GM10266 (cell line): ENCODE measurements at regions not wholly inside any gene's neighbourhood (a gene's known extent, or its start where the extent isn't known, plus 50 kb on each side); places are given as distances from the start of the nearest gene placed in this dataset.
"Not testable (repeated sequence)": the region's sequence is repeated elsewhere in the genome, so short reads cannot be mapped to it uniquely, and the experiment has no call there.

Experiments used
- DNase-seq: peaks from one replicate; pipeline ENCODE4 v3.0.0; 2012; ENCODE audit errors: extremely low spot score
- TF ChIP-seq, protein P1 (sequence below): IDR thresholded peaks from 2 replicates; pipeline ENCODE4 v1.5.1; 2012; ENCODE audit warnings: mild to moderate bottlenecking, low read depth; ENCODE audit not compliant: control insufficient read depth, insufficient read depth; ENCODE audit errors: missing control alignments

DNA sequence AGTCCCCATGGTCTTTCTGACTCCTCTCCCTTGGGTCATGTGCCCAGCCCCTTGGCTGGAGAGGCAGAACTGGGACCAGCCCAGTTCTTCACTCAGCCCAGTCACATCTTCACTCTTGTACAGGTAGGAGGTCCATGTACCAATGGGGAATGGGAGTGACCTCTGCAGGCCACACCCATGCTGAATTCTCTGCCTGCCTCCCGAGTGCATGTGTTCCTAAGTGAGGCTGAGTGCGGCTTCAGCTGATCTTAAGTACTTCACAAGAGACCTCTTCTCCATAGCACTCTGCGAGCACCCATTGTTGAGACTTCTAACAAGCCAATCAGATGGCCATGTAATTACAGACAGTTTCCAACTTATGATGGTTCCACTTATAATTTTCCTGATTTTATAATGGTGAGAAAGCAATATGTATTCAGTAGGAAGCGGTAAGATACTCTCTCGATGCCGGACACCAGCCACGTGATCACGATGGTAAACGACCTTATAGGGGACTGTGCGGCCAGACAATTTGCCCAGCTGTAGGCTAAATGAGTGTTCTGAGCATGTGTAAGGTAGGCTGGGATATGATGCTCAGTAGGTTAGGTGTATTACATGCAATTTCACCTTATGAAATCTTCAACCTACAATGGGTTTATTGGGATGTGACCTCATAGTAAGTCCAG lies 112.1 kb downstream of the KLF13 start:
- TF ChIP-seq, protein P1, sequence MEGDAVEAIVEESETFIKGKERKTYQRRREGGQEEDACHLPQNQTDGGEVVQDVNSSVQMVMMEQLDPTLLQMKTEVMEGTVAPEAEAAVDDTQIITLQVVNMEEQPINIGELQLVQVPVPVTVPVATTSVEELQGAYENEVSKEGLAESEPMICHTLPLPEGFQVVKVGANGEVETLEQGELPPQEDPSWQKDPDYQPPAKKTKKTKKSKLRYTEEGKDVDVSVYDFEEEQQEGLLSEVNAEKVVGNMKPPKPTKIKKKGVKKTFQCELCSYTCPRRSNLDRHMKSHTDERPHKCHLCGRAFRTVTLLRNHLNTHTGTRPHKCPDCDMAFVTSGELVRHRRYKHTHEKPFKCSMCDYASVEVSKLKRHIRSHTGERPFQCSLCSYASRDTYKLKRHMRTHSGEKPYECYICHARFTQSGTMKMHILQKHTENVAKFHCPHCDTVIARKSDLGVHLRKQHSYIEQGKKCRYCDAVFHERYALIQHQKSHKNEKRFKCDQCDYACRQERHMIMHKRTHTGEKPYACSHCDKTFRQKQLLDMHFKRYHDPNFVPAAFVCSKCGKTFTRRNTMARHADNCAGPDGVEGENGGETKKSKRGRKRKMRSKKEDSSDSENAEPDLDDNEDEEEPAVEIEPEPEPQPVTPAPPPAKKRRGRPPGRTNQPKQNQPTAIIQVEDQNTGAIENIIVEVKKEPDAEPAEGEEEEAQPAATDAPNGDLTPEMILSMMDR: peak; percentile 4
- no peak for DNase-seq

DNA sequence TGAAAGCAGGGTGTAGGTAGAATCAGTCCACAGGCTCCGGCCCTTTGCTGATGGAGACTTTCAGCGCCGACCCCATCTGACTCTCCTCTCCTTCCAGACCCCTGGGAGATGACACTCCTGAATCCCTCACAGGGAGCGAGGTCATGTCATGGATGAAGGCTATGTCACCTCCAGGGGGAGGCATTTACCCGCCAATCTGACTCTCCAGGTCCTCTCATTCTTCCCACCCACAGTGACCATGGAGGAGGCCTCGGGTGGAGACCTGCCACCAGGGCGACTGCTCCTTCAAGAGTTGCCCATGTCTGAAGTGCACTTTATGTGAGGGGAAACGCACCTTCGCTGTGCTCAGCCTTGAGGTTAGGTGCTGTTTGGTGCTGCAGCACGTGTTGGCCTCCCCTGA lies 112.7 kb downstream of the KLF13 start:
- TF ChIP-seq, protein P1: peak; percentile 50
- DNase-seq: peak; percentile 64

DNA sequence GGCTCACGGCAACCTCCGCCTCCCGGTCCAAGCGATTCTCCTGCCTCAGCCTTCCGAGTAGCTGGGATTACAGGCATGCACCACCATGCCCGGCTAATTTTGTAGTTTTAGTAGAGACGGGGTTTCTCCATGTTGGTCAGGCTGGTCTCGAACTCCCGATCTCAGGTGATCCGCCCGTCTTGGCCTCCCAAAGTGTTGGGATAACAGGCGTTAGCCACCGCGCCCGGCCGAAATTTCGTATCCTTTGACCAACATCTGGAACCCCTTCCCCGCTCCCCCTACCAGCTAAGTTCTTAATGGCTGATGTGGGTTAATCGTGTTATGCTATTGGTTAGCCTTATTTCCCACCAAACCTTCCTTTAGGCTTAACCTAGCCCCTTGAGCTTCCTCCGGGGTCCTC lies 113.6 kb downstream of the KLF13 start:
- DNase-seq: not testable (repeated sequence)

DNA sequence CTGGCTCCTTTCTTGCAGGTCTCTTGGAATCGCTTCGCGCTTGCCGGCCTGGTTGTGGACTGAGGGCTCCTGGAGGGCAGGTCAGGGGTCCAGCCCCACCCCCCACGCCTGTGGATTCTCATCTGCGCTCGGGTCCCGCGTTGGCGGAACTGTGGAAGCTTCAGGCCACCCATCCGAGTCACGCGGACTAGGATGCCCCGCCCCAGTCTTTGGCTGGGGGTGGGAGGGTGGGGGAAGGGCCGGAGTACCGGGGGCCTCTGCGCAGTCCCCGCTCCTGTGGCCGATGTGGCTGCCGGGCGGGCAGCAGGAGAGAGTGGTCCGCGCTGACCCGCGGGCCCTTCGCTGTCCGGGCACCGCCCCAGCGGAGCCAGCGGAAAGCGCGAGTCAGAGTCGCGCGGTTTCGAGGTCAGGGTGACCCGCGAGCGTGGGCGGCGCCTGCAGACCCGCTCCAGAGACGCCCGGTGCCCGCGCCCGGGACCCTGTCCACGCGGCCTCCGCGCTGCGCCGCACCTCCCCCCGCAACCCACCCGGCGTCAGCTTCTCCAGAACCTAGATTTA lies 114.2 kb downstream of the KLF13 start:
- DNase-seq: no peak
- TF ChIP-seq, protein P1: no peak

DNA sequence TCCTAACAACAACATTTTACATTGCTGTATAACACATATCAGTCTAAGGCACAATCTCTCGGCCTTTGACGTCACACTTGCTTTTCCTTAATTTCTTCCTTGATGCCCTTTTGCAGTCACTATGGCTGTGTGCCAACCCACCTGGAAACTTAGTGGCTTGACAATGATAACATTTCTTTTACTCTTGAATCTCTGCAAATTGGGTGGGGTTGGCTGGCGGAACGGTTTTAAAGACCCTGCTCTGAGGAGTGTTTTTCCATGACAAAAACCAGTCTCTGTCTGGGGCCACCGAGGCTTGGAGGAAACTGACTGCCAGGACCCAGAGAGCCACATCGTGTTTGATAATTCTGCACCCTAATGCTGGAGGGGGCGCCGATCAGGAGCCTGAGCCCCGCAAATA lies 115.6 kb downstream of the KLF13 start:
- no peak for DNase-seq
- TF ChIP-seq, protein P1: no peak

DNA sequence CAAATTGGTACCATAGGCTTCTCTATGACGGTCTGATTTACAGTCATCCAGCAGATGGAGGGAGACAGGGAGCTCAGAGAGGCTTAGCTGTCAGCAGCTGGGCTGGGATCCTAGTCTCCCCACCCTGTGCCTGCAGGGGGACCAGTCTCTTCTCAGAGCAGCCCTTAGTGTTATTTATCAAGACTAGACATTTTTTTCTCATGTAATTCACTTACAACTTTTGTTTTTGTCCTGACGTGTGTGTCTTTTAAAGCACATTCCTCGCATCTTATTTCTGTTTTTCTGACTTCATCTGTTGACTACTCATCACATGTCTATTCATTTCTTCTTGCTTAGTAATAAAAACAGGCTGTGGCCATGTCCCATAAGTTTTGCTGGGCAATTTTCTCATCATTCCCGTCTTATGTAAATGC lies 116.1 kb downstream of the KLF13 start:
- TF ChIP-seq, protein P1: peak; percentile 9
- DNase-seq: no peak

DNA sequence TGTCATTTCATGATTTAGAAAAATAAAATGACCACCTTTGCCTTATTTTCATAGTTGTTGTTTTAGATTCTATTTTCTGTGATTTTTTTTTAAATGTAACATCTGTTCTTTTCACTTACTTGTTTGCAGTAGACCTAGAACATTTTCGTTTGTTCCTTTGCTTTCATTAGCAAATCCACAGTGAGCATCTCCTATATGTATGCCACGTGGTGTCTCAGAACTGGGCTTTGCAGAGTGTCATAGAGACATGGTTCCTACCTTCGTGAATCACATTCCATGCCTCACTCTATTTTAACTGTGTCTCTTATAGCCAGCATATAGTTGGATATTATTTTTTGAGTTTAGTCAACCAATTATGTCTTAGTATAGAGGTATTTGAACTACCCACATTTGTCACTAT lies 118.2 kb downstream of the KLF13 start:
- TF ChIP-seq, protein P1: no peak
- DNase-seq: no peak
